IMR-90 (cell line): ENCODE measurements at regions not wholly inside any gene's neighbourhood (a gene's known extent, or its start where the extent isn't known, plus 50 kb on each side); places are given as distances from the start of the nearest gene placed in this dataset.

ENCODE experiments used
- ATAC-seq: fragments of 200-7000 bp; cut with Tn5 transposase; 2 replicates; pipeline ENCODE4 v1.9.1; 2020; ENCODE audit warnings: low read depth, mild to moderate bottlenecking, moderate library complexity
- BruUV-seq: library from RNA; stranded (reverse); fragments of 400-500 nt; replicated peaks from 2 replicates; lab custom pipeline; 2021; lab: Mats Ljungman, UMichigan
- CTCF ChIA-PET: fragments of 300-600 bp; formaldehyde crosslinking; extraction: SDS; loops from one replicate; lab custom pipeline; 2021; ENCODE audit warnings: antibody characterized with exemption; lab: Yijun Ruan, JAX
- POLR2A ChIA-PET: fragments of 300-600 bp; sonication (Branson Sonifier 250); formaldehyde crosslinking; loops from one replicate; lab custom pipeline; 2022; ENCODE audit warnings: antibody characterized with exemption; ENCODE audit not compliant: unreplicated experiment; lab: Charles Lee
- DNase-seq: peaks from one replicate; pipeline ENCODE4 v3.0.0; 2013
- H2AFZ ChIP-seq: replicated peaks from 2 replicates; pipeline ENCODE3; 2013; ENCODE audit warnings: low read length, mild to moderate bottlenecking; ENCODE audit not compliant: poor library complexity
- H2AK5ac ChIP-seq: 2 replicates; pipeline ENCODE4 v1.6.1; 2013; ENCODE audit warnings: low read depth, low read length, inconsistent platforms
- H2AK9ac ChIP-seq: replicated peaks from 2 replicates; pipeline ENCODE3; 2013; ENCODE audit warnings: mild to moderate bottlenecking, low read depth, low read length, moderate library complexity; ENCODE audit not compliant: poor library complexity
- H2BK120ac ChIP-seq: 2 replicates; pipeline ENCODE4 v1.6.1; 2013; ENCODE audit warnings: low read depth, low read length, inconsistent platforms
- H2BK15ac ChIP-seq: 3 replicates; pipeline ENCODE4 v1.6.1; 2013; ENCODE audit warnings: low read depth, low read length, inconsistent platforms
- H2BK20ac ChIP-seq: 2 replicates; pipeline ENCODE4 v1.6.1; 2013; ENCODE audit warnings: low read depth, mild to moderate bottlenecking, inconsistent platforms, low read length, moderate library complexity
- H2BK5ac ChIP-seq: 2 replicates; pipeline ENCODE4 v1.6.1; 2013; ENCODE audit warnings: mild to moderate bottlenecking, low read depth, low read length, inconsistent platforms; ENCODE audit not compliant: poor library complexity, severe bottlenecking
- H3K14ac ChIP-seq: replicated peaks from 2 replicates; pipeline ENCODE4 v1.6.1; 2013; ENCODE audit warnings: low read depth, low read length, inconsistent platforms
- H3K18ac ChIP-seq: 2 replicates; pipeline ENCODE4 v1.6.1; 2013; ENCODE audit warnings: low read depth, low read length, control low read depth
- H3K23ac ChIP-seq: 2 replicates; pipeline ENCODE4 v1.6.1; 2013; ENCODE audit warnings: low read depth, low read length, inconsistent platforms
- H3K27ac ChIP-seq: 2 replicates; pipeline ENCODE4 v1.5.1; 2013; ENCODE audit warnings: mild to moderate bottlenecking, control low read depth, low read length; ENCODE audit not compliant: insufficient read depth
- H3K27me3 ChIP-seq: 2 replicates; pipeline ENCODE4 v1.6.1; 2013; ENCODE audit warnings: low read length; ENCODE audit not compliant: control insufficient read depth, insufficient read depth
- H3K36me3 ChIP-seq: 2 replicates; pipeline ENCODE4 v1.6.1; 2013; ENCODE audit warnings: low read length, mixed read lengths; ENCODE audit not compliant: control insufficient read depth, insufficient read depth
- H3K4ac ChIP-seq: 2 replicates; pipeline ENCODE4 v1.6.1; 2013; ENCODE audit warnings: low read depth, low read length, inconsistent platforms
- H3K4me1 ChIP-seq: 2 replicates; pipeline ENCODE4 v1.6.1; 2013; ENCODE audit warnings: low read length, mixed read lengths; ENCODE audit not compliant: control insufficient read depth, insufficient read depth
- H3K4me2 ChIP-seq: 2 replicates; pipeline ENCODE4 v1.6.1; 2013; ENCODE audit warnings: low read depth, mild to moderate bottlenecking, control low read depth, low read length, moderate library complexity
- H3K4me3 ChIP-seq: 2 replicates; pipeline ENCODE4 v1.5.1; 2013; ENCODE audit warnings: low read depth, mild to moderate bottlenecking, control low read depth, low read length, moderate library complexity; ENCODE audit not compliant: insufficient read depth
- H3K56ac ChIP-seq: 2 replicates; pipeline ENCODE4 v1.6.1; 2013; ENCODE audit warnings: low read length, inconsistent platforms; ENCODE audit not compliant: insufficient read depth; ENCODE audit errors: extremely low read depth
- H3K79me1 ChIP-seq, 2 experiments: 2 replicates each; pipeline ENCODE4 v1.6.1; 2013; ENCODE audit warnings: low read length in 2 of 2, inconsistent platforms in 1 of 2, low read depth in 1 of 2
- H3K9ac ChIP-seq: 2 replicates; pipeline ENCODE4 v1.6.1; 2013; ENCODE audit warnings: low read depth, low read length, control low read depth
- H3K9me1 ChIP-seq: 2 replicates; pipeline ENCODE4 v1.6.1; 2013; ENCODE audit warnings: low read length, inconsistent platforms; ENCODE audit not compliant: insufficient read depth
- H3K9me3 ChIP-seq: 2 replicates; pipeline ENCODE4 v1.6.1; 2013; ENCODE audit warnings: low read length; ENCODE audit not compliant: control insufficient read depth, insufficient read depth
- H4K20me1 ChIP-seq: 2 replicates; pipeline ENCODE4 v1.6.1; 2013; ENCODE audit warnings: low read length, inconsistent platforms; ENCODE audit not compliant: insufficient read depth
- H4K5ac ChIP-seq: 2 replicates; pipeline ENCODE4 v1.6.1; 2013; ENCODE audit warnings: mild to moderate bottlenecking, low read depth, low read length, control low read depth
- H4K8ac ChIP-seq, 2 experiments: 2 replicates each; pipeline ENCODE4 v1.6.1; 2013; ENCODE audit warnings: low read depth in 2 of 2, low read length in 2 of 2, control low read depth in 1 of 2, inconsistent platforms in 1 of 2
- H4K91ac ChIP-seq: 2 replicates; pipeline ENCODE4 v1.6.1; 2013; ENCODE audit warnings: low read depth, low read length, inconsistent platforms; ENCODE audit not compliant: insufficient read depth
- RCOR1 ChIP-seq: IDR thresholded peaks from 2 replicates; pipeline ENCODE4 v1.6.1; 2012; ENCODE audit warnings: mild to moderate bottlenecking, low read length, improper control_type of control experiment; ENCODE audit not compliant: insufficient replicate concordance
- WGBS, 2 experiments: methylation state at CpG; one replicate each; pipeline versions ENCODE4 v1.1.5 to v1.1.7; 2013; ENCODE audit warnings: missing lambda C conversion rate in 2 of 2; ENCODE audit not compliant: insufficient read length in 1 of 2; ENCODE audit errors: extremely low coverage in 2 of 2; 5-methylcytosine and 5-hydroxymethylcytosine counted together
- dilution Hi-C: fragments of 300-500 bp; cut with HindIII; formaldehyde crosslinking; loops from one replicate; pipeline ENCODE4 v1.14.3; 2018; ENCODE audit warnings: low sequenced_read_pairs; ENCODE audit not compliant: unreplicated experiment
- in situ Hi-C: fragments of 300-500 bp; cut with MboI; formaldehyde crosslinking; loops from 3 replicates; pipeline ENCODE4 v1.14.3; 2019; ENCODE audit warnings: low sequenced_read_pairs, inconsistent platforms, mixed read lengths
- intact Hi-C: fragments of 100-400 bp; cut with micrococcal nuclease; formaldehyde crosslinking; loops from 2 replicates; pipeline ENCODE4 v1.10.0; 2022

GRCh38 chr15:38745626-38746025 lies 181.0 kb upstream of the RASGRP1 start:
- Histone ChIP-seq H2BK120ac (no peak overlapping the region), H3K9me1 (0 out of 2 replicates have a peak, but pooled peaks cover 4% of the 10 kb centered on the region), H4K91ac (no peak overlapping the region), H3K9ac (no peak overlapping the region), H2BK5ac (no peak overlapping the region), H3K18ac (peak overlapping the region; percentile 23; the same call in 1 of the 2 replicates), H3K9me3 (no peaks in the 10 kb centered on the region), H3K4me3 (no peak overlapping the region), H3K56ac (no peak overlapping the region; the same call in 1 of the 2 replicates), H3K23ac (peak overlapping the region; percentile 7; the same call in 1 of the 2 replicates), H3K4me1 (peaks cover 5% of the 10 kb centered on the region), H2BK15ac (no peak overlapping the region), H4K8ac (no peak overlapping the region), H3K36me3 (no peaks in the 10 kb centered on the region), H3K4ac (peak overlapping the region; percentile 51), H3K4me2 (no peak overlapping the region), H2AK5ac (no peak overlapping the region), H3K27ac (no peak overlapping the region), H2AFZ (no peak overlapping the region), H3K27me3 (no peaks in the 10 kb centered on the region), H2AK9ac (no peak overlapping the region), H2BK20ac (no peak overlapping the region; the same call in 1 of the 2 replicates), H4K5ac (no peak overlapping the region), H3K14ac (peak overlapping the region; percentile 7; the same call in 1 of the 2 replicates), H4K20me1 (no peaks in the 10 kb centered on the region), H3K79me1 (no peaks in the 10 kb centered on the region)
- dilution Hi-C loops, result no loop called here
- ChIA-PET POLR2A (no interaction called here), CTCF (no interaction called here)
- in situ Hi-C loops, result no loop called here
- no TSS peak for BruUV-seq
- intact Hi-C loops, result no loop called here
- no CpG with 5 or more reads among the region's 3 CpGs for WGBS, 2 experiments
- ATAC-seq (no peak), DNase-seq (no peak)
- no peak for TF ChIP-seq RCOR1
